ENCODE measurements at regions not wholly inside any gene's neighbourhood (a gene's known extent, or its start where the extent isn't known, plus 50 kb on each side); places are given as distances from the start of the nearest gene placed in this dataset.

GRCh38 chr16:85396879-85397871 lies 215.9 kb upstream of the GSE1 start:
- TF ChIP-seq, protein P1, sequence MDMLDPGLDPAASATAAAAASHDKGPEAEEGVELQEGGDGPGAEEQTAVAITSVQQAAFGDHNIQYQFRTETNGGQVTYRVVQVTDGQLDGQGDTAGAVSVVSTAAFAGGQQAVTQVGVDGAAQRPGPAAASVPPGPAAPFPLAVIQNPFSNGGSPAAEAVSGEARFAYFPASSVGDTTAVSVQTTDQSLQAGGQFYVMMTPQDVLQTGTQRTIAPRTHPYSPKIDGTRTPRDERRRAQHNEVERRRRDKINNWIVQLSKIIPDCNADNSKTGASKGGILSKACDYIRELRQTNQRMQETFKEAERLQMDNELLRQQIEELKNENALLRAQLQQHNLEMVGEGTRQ (IDR thresholded peaks at IDR 0.05; ENCODE audit: borderline replicate concordance, low read depth, low read length): no peak
- TF ChIP-seq TAF1 (IDR thresholded peaks at IDR 0.05; ENCODE audit: borderline replicate concordance, low read depth, low read length): no peak
- no peak for TF ChIP-seq YY1 (IDR thresholded peaks at IDR 0.05; ENCODE audit: low read depth)
- TF ChIP-seq CTCF (IDR thresholded peaks at IDR 0.05): no peak
- TF ChIP-seq, protein P2, sequence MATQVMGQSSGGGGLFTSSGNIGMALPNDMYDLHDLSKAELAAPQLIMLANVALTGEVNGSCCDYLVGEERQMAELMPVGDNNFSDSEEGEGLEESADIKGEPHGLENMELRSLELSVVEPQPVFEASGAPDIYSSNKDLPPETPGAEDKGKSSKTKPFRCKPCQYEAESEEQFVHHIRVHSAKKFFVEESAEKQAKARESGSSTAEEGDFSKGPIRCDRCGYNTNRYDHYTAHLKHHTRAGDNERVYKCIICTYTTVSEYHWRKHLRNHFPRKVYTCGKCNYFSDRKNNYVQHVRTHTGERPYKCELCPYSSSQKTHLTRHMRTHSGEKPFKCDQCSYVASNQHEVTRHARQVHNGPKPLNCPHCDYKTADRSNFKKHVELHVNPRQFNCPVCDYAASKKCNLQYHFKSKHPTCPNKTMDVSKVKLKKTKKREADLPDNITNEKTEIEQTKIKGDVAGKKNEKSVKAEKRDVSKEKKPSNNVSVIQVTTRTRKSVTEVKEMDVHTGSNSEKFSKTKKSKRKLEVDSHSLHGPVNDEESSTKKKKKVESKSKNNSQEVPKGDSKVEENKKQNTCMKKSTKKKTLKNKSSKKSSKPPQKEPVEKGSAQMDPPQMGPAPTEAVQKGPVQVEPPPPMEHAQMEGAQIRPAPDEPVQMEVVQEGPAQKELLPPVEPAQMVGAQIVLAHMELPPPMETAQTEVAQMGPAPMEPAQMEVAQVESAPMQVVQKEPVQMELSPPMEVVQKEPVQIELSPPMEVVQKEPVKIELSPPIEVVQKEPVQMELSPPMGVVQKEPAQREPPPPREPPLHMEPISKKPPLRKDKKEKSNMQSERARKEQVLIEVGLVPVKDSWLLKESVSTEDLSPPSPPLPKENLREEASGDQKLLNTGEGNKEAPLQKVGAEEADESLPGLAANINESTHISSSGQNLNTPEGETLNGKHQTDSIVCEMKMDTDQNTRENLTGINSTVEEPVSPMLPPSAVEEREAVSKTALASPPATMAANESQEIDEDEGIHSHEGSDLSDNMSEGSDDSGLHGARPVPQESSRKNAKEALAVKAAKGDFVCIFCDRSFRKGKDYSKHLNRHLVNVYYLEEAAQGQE (IDR thresholded peaks at IDR 0.05; ENCODE audit: low read depth, low read length): no peak
- TF ChIP-seq NFIC (IDR thresholded peaks at IDR 0.05; ENCODE audit: borderline replicate concordance): no peak
- TF ChIP-seq NRF1 (IDR thresholded peaks at IDR 0.05; ENCODE audit: low read depth, low read length): no peak
